DND-41 (cell line): ENCODE measurements at regions not wholly inside any gene's neighbourhood (a gene's known extent, or its start where the extent isn't known, plus 50 kb on each side); places are given as distances from the start of the nearest gene placed in this dataset.

Source experiments
- CTCF ChIP-seq: IDR thresholded peaks from 2 replicates; pipeline ENCODE4 v1.5.1; 2012; ENCODE audit warnings: borderline replicate concordance, low read length, moderate library complexity, mild to moderate bottlenecking; ENCODE audit not compliant: poor library complexity, severe bottlenecking; ENCODE audit errors: extremely low read depth
- EZH2 ChIP-seq: IDR thresholded peaks from 3 replicates; pipeline ENCODE4 v1.6.1; 2012; ENCODE audit warnings: borderline replicate concordance, low read depth, mild to moderate bottlenecking, moderate library complexity, low read length, inconsistent platforms; ENCODE audit not compliant: severe bottlenecking

GRCh38 chrX:110418316-110419235 lies 59.9 kb downstream of the RTL9 start:
- TF ChIP-seq CTCF (no peak), EZH2 (no peak)
